ENCODE measurements at regions not wholly inside any gene's neighbourhood (a gene's known extent, or its start where the extent isn't known, plus 50 kb on each side); places are given as distances from the start of the nearest gene placed in this dataset.

DNA sequence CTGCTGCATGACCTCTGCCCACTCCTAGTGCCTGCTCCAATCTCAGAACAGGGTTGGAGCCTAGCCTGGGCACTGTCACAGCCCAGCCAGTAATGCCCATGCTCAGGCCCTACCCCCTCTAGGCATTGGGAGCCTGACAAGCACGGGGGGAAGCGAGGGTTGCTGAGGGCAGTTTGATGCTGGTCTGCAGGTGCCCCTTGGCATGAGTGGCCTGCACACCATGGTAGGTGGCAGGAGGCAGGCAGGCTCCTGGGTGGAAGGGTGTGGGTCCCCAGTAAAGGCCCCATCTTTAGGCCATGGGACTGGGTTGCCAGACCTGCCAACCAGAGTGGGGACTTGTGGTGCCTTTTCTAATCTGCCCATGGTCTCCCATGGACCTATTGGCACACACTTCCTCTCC is 72.1 kb upstream of the DCAF12L2 start:
- TF ChIP-seq POLR2AphosphoS5 (IDR thresholded peaks at IDR 0.05; ENCODE audit: low read depth, low read length) (no peak), POLR2A (IDR thresholded peaks at IDR 0.05; ENCODE audit: low read depth, low read length) (no peak), TAF1 (IDR thresholded peaks at IDR 0.05; ENCODE audit: low read depth, low read length) (no peak)

All from GM12891 (cell line).